NB4 (cell line): ENCODE measurements at regions not wholly inside any gene's neighbourhood (a gene's known extent, or its start where the extent isn't known, plus 50 kb on each side); places are given as distances from the start of the nearest gene placed in this dataset.

Experiments
- DNase-seq: peaks from one replicate; pipeline ENCODE4 v3.0.0; 2010; ENCODE audit warnings: low read depth
- H3K4me3 ChIP-seq: one replicate; pipeline ENCODE4 v1.5.1; 2011; ENCODE audit warnings: mild to moderate bottlenecking, low read depth, low read length, moderate library complexity
- MYC ChIP-seq: IDR thresholded peaks from 2 replicates; pipeline ENCODE4 v1.6.1; 2011; ENCODE audit warnings: low read depth, low read length
- POLR2A ChIP-seq: IDR thresholded peaks from 2 replicates; pipeline ENCODE4 v1.6.1; 2011; ENCODE audit warnings: mild to moderate bottlenecking; ENCODE audit not compliant: insufficient read length; ENCODE audit errors: extremely low read depth
- TF ChIP-seq, protein P1 (sequence below): IDR thresholded peaks from one replicate; pipeline ENCODE4 v1.5.1; 2012; ENCODE audit warnings: low read depth, low read length
- TF ChIP-seq, protein P2 (sequence below): IDR thresholded peaks from 2 replicates; pipeline ENCODE4 v1.6.1; 2011; ENCODE audit warnings: low read depth, low read length

DNA sequence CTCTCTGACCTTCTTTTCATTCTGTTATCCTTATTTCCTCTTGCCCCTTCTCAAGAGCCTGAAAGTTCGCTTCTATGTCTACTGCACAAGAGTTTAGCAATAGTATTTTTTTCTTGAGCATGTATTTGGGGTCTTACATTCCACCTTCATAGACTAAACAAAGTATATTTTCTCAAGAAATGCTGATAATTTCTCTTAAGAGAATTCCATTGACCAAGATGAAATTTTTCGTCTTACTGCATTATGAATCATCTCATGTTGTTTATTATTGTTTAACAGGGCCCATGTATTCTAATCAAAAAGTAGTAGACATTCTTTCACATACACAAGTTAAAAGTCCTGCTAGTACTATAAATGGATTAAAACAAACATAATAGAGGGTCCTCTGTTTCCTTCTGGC is 219.3 kb downstream of the C12orf50 start:
- H3K4me3 ChIP-seq, result no peak overlapping the region
- TF ChIP-seq, protein P1, sequence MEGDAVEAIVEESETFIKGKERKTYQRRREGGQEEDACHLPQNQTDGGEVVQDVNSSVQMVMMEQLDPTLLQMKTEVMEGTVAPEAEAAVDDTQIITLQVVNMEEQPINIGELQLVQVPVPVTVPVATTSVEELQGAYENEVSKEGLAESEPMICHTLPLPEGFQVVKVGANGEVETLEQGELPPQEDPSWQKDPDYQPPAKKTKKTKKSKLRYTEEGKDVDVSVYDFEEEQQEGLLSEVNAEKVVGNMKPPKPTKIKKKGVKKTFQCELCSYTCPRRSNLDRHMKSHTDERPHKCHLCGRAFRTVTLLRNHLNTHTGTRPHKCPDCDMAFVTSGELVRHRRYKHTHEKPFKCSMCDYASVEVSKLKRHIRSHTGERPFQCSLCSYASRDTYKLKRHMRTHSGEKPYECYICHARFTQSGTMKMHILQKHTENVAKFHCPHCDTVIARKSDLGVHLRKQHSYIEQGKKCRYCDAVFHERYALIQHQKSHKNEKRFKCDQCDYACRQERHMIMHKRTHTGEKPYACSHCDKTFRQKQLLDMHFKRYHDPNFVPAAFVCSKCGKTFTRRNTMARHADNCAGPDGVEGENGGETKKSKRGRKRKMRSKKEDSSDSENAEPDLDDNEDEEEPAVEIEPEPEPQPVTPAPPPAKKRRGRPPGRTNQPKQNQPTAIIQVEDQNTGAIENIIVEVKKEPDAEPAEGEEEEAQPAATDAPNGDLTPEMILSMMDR, result no peak
- no peak for TF ChIP-seq POLR2A
- no peak for DNase-seq

DNA sequence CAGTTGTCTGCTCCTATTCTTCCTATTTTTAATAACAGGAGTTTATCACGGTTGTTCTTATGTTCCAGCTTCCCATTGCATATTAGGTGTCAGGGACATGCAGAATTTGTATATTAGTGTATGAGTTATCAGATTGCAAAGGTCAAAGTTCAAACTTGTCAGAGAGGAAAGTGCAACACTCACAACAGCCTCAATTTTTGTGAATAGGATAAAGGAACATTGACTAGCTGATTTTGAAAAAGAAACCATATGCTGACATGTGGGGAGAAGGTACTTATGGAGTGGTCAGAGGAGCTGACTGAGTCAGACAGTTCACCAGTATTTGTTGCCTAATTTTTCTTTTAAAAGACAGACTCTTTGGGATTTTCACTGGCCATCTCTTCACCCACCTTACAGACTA is 222.1 kb downstream of the C12orf50 start:
- no peak for TF ChIP-seq POLR2A
- DNase-seq, result no peak
- H3K4me3 ChIP-seq, result no peak overlapping the region

DNA sequence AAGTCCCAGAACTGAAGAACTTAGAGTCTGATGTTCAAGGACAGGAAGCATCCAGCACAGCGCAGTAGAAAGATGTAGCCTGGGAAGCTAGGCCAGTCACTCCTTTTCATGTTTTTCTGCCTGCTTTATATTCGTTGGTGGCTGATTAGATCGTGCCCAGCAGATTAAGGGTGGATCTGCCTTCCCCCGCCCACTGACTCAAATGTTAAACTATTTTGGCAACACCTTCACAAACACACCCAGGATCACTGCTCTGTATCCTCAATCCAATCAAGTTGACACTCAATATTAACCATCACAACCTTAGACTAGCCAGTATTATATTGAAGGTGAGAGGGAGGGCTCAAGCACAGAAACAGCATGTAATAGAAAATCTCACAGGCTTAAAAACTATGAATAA is 222.9 kb downstream of the C12orf50 start:
- DNase-seq, result no peak
- no peak for TF ChIP-seq POLR2A
- TF ChIP-seq, protein P1, result no peak
- no peak for TF ChIP-seq MYC
- TF ChIP-seq, protein P2, sequence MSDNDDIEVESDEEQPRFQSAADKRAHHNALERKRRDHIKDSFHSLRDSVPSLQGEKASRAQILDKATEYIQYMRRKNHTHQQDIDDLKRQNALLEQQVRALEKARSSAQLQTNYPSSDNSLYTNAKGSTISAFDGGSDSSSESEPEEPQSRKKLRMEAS, result no peak
- H3K4me3 ChIP-seq, result no peak overlapping the region

DNA sequence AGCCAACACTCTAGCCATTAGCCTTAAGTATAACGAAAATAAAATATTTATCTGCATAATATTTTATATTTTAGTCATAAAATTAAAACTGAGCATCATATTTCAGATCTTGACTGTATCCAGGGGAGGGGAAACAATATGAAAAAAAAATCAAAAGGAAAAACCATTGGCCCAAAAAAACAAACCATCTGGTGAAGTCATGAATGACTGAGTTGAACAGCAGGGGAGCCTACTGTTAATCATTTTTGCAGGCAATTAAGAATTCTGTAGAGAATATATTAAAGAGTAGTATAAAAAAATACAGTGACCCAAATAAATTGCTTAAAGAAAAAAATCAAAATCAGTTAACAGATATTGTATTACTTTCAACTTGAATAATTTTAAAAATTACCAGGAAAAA is 224.8 kb downstream of the C12orf50 start:
- TF ChIP-seq, protein P1, result no peak
- TF ChIP-seq POLR2A (no peak), MYC (no peak)
- TF ChIP-seq, protein P2, result no peak
- no peak for DNase-seq
- no peak overlapping the region for H3K4me3 ChIP-seq

DNA sequence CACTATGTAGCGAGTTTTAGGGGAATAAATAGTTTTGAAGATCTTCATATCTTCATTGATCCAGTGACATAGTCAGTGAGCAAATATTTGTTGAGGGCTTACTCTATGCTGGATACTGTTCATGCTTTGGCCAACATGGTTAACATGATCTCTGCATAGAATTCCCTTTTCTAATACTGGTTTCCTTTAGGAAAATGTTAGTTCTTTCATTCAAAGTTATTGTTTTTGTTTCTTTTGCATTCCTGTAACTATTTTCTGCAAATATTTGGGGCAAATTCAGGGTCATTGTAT is 226.5 kb downstream of the C12orf50 start:
- DNase-seq, result no peak
- no peak overlapping the region for H3K4me3 ChIP-seq
- TF ChIP-seq POLR2A (no peak), MYC (no peak)
- TF ChIP-seq, protein P2, result no peak
- TF ChIP-seq, protein P1, result no peak

DNA sequence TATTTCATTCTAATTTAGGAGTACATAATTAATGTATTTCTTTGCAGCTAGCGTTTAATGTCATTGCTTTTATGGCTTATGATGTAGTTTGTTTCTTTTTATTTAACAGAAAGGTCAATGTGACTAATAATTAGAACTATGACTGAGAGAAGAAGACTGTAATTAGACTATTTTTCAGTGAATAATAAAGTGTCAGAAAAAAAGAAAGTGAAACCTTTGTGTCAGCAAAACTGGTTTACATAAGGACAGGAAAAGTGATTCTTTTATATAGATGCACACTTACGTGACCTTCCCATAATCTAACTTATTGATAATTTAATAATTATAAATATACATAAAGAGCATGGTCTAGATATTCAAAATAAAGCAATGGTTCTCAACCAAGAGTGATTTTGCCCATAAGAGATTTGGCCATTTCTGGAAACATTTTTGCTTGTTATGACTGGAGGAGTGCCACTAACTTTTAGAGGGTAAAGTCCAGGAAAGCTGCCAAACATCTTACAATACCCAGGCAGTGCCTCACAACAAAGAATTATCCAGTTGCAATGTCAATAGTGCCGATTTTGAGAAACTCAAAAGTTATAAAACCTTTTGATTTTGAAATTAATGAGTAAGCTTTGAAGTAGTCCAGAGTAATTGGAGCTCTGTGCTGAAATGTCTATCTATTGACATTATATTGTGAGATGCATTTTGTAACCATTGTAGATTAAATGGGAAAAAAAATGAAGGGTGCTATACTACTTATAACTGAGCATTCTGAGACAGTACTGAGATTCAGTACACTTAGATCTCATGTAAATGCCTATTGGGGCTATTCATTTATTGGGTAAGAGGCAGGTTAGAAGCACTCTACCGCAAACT is 227.1 kb downstream of the C12orf50 start:
- H3K4me3 ChIP-seq, result no peak overlapping the region
- no peak for DNase-seq
- TF ChIP-seq MYC (no peak), POLR2A (no peak)
- TF ChIP-seq, protein P2, result no peak
- TF ChIP-seq, protein P1, result no peak
